GM23338 (cell line): ENCODE measurements at regions not wholly inside any gene's neighbourhood (a gene's known extent, or its start where the extent isn't known, plus 50 kb on each side); places are given as distances from the start of the nearest gene placed in this dataset.

ENCODE experiments used
- ATAC-seq: fragments of 200-7000 bp; cut with Tn5 transposase; 3 replicates; pipeline ENCODE4 v1.9.1; 2020
- DNase-seq: peaks from one replicate; pipeline ENCODE4 v3.0.0-alpha.2; 2015; ENCODE audit warnings: low spot score
- H2AFZ ChIP-seq: fragments of 200-600 bp; sonication (generic); 2 replicates; pipeline ENCODE4 v1.8.0; 2016; ENCODE audit warnings: antibody characterized with exemption, mild to moderate bottlenecking, moderate library complexity
- H3F3A ChIP-seq: fragments of 200-600 bp; sonication (generic); replicated peaks from 2 replicates; pipeline ENCODE4 v1.8.0; 2017; ENCODE audit warnings: antibody characterized with exemption, mixed run types, low read depth
- H3K27ac ChIP-seq: fragments of 200-600 bp; sonication (generic); 2 replicates; pipeline ENCODE4 v1.6.1; 2016; ENCODE audit warnings: low read depth
- H3K27me3 ChIP-seq: fragments of 200-600 bp; sonication (generic); 2 replicates; pipeline ENCODE4 v1.8.0; 2016; ENCODE audit warnings: mild to moderate bottlenecking, mixed run types, moderate library complexity; ENCODE audit not compliant: insufficient read depth
- H3K36me3 ChIP-seq: fragments of 200-600 bp; sonication (generic); 2 replicates; pipeline ENCODE4 v1.8.0; 2016; ENCODE audit warnings: mild to moderate bottlenecking; ENCODE audit not compliant: insufficient read depth
- H3K4me1 ChIP-seq: fragments of 200-600 bp; sonication (generic); 2 replicates; pipeline ENCODE4 v1.8.0; 2016; ENCODE audit warnings: mild to moderate bottlenecking, moderate library complexity; ENCODE audit not compliant: insufficient read depth
- H3K4me2 ChIP-seq: fragments of 200-600 bp; sonication (generic); 2 replicates; pipeline ENCODE4 v1.7.1; 2017; ENCODE audit warnings: mixed run types
- H3K4me3 ChIP-seq: fragments of 200-600 bp; sonication (generic); 2 replicates; pipeline ENCODE4 v1.6.1; 2016; ENCODE audit warnings: mixed run types
- H3K79me2 ChIP-seq: fragments of 200-600 bp; sonication (generic); replicated peaks from 2 replicates; pipeline ENCODE4 v1.8.0; 2017; ENCODE audit warnings: mild to moderate bottlenecking; ENCODE audit not compliant: insufficient read depth
- H3K9me2 ChIP-seq: fragments of 200-600 bp; sonication (generic); 2 replicates; pipeline ENCODE4 v1.8.0; 2017; ENCODE audit not compliant: insufficient read depth
- H4K20me1 ChIP-seq: fragments of 200-600 bp; sonication (generic); replicated peaks from 2 replicates; pipeline ENCODE4 v1.8.0; 2017; ENCODE audit warnings: mild to moderate bottlenecking; ENCODE audit not compliant: insufficient read depth
- H3K27ac Mint-ChIP-seq: 2 replicates; pipeline ENCODE4 v1.8.0; 2020; ENCODE audit warnings: inconsistent platforms, mild to moderate bottlenecking, moderate library complexity, mixed read lengths
- H3K27me3 Mint-ChIP-seq: 3 replicates; pipeline ENCODE4 v1.8.0; 2022; ENCODE audit warnings: low read depth, mild to moderate bottlenecking, moderate library complexity, mixed read lengths, inconsistent platforms; ENCODE audit not compliant: insufficient read depth, poor library complexity
- H3K36me3 Mint-ChIP-seq: 3 replicates; pipeline ENCODE4 v1.8.0; 2021; ENCODE audit warnings: low read depth, mild to moderate bottlenecking, inconsistent platforms, moderate library complexity, mixed read lengths
- H3K4me1 Mint-ChIP-seq: 3 replicates; pipeline ENCODE4 v1.8.0; 2020; ENCODE audit warnings: mild to moderate bottlenecking, inconsistent platforms, mixed read lengths
- H3K4me3 Mint-ChIP-seq: 3 replicates; pipeline ENCODE4 v1.8.0; 2021; ENCODE audit warnings: moderate library complexity, mild to moderate bottlenecking, inconsistent platforms, mixed read lengths
- H3K9me3 Mint-ChIP-seq: 3 replicates; pipeline ENCODE4 v1.8.0; 2020; ENCODE audit warnings: moderate library complexity, mild to moderate bottlenecking, inconsistent platforms, mixed read lengths
- ETS1 ChIP-seq: IDR thresholded peaks from 2 replicates; pipeline ENCODE4 v1.6.1; 2016; ENCODE audit warnings: antibody characterized with exemption
- EZH2 ChIP-seq: fragments of 200-600 bp; sonication (generic); IDR thresholded peaks from one replicate; pipeline ENCODE4 v1.8.0; 2017; ENCODE audit warnings: antibody characterized with exemption, mild to moderate bottlenecking, low read depth; ENCODE audit not compliant: unreplicated experiment
- NANOG ChIP-seq: IDR thresholded peaks from 2 replicates; pipeline ENCODE4 v1.6.1; 2016; ENCODE audit warnings: antibody characterized with exemption, borderline replicate concordance
- STAT1 ChIP-seq: IDR thresholded peaks from one replicate; pipeline ENCODE4 v1.6.1; 2016; ENCODE audit warnings: antibody characterized with exemption; ENCODE audit not compliant: unreplicated experiment
- ZNF114 ChIP-seq: fragments of 250-450 bp; sonication (Bioruptor Pico); IDR thresholded peaks from 2 replicates; pipeline ENCODE4 v1.5.0; 2020; ENCODE audit warnings: mild to moderate bottlenecking, moderate library complexity
- ZNF462 ChIP-seq: fragments of 250-450 bp; sonication (Bioruptor Pico); IDR thresholded peaks from 2 replicates; pipeline ENCODE4 v1.5.0; 2020; ENCODE audit warnings: mild to moderate bottlenecking, moderate library complexity

- Histone ChIP-seq H3F3A (no peaks in the 10 kb centered on the region), H4K20me1 (no peaks in the 10 kb centered on the region), H3K4me3 (no peak overlapping the region), H2AFZ (no peak overlapping the region), H3K27me3 (no peaks in the 10 kb centered on the region), H3K27ac (no peak overlapping the region), H3K4me2 (no peak overlapping the region), H3K9me2 (peaks cover 7% of the 10 kb centered on the region; the same call in 1 of the 2 replicates), H3K4me1 (no peaks in the 10 kb centered on the region), H3K36me3 (no peaks in the 10 kb centered on the region), H3K79me2 (no peaks in the 10 kb centered on the region)
- peaks cover 4% of the 10 kb centered on the region; the same call in 1 of the 3 replicates for H3K36me3 Mint-ChIP-seq
- H3K4me3 Mint-ChIP-seq = no peak overlapping the region
- DNase-seq (no peak), ATAC-seq (no peak)
- TF ChIP-seq ETS1 (no peak), ZNF114 (CRISPR knock-in tag) (no peak), ZNF462 (CRISPR knock-in tag) (no peak), STAT1 (no peak), EZH2 (no peak)
- no peaks in the 10 kb centered on the region; the same call in 2 of the 3 replicates for H3K9me3 Mint-ChIP-seq
- no peaks in the 10 kb centered on the region for H3K27me3 Mint-ChIP-seq
- no peak overlapping the region for H3K27ac Mint-ChIP-seq
- H3K4me1 Mint-ChIP-seq = no peaks in the 10 kb centered on the region
These were observed 848.3 kb downstream of the METTL15 start for GRCh38 chr11:28956446-28956845.

GRCh38 chr11:28951191-28951590 is 843.0 kb downstream of the METTL15 start:
- Histone ChIP-seq H3K4me3 (no peak overlapping the region), H2AFZ (no peak overlapping the region), H3K27me3 (no peaks in the 10 kb centered on the region), H3K27ac (no peak overlapping the region), H3K4me2 (no peak overlapping the region), H3K9me2 (peaks cover 6% of the 10 kb centered on the region; the same call in 1 of the 2 replicates), H4K20me1 (no peaks in the 10 kb centered on the region), H3K79me2 (no peaks in the 10 kb centered on the region), H3F3A (no peaks in the 10 kb centered on the region), H3K36me3 (no peaks in the 10 kb centered on the region), H3K4me1 (no peaks in the 10 kb centered on the region)
- H3K36me3 Mint-ChIP-seq = peaks cover 4% of the 10 kb centered on the region; the same call in 1 of the 3 replicates
- H3K27ac Mint-ChIP-seq = no peak overlapping the region
- H3K4me3 Mint-ChIP-seq = no peak overlapping the region
- no peaks in the 10 kb centered on the region; the same call in 2 of the 3 replicates for H3K9me3 Mint-ChIP-seq
- no peaks in the 10 kb centered on the region for H3K4me1 Mint-ChIP-seq
- H3K27me3 Mint-ChIP-seq = no peaks in the 10 kb centered on the region
- DNase-seq (no peak), ATAC-seq (no peak)
- TF ChIP-seq NANOG (no peak), ZNF462 (CRISPR knock-in tag) (no peak)
